GM12891 (cell line): ENCODE measurements at regions not wholly inside any gene's neighbourhood (a gene's known extent, or its start where the extent isn't known, plus 50 kb on each side); places are given as distances from the start of the nearest gene placed in this dataset.
"Not testable (repeated sequence)": the region's sequence is repeated elsewhere in the genome, so short reads cannot be mapped to it uniquely, and the experiment has no call there.

ENCODE experiments used
- POLR2A ChIP-seq: IDR thresholded peaks from 2 replicates; pipeline ENCODE4 v1.6.1; 2011; ENCODE audit warnings: low read depth, low read length, control low read depth
- SPI1 ChIP-seq: IDR thresholded peaks from 2 replicates; pipeline ENCODE4 v1.6.1; 2011; ENCODE audit warnings: low read depth, low read length, control low read depth
- TAF1 ChIP-seq: IDR thresholded peaks from 2 replicates; pipeline ENCODE4 v1.6.1; 2011; ENCODE audit warnings: low read depth, low read length, control low read depth

- not testable (repeated sequence) for TF ChIP-seq SPI1, TAF1, POLR2A
Observed at GRCh38 chr20:26091921-26092320, 395.3 kb upstream of the ZNF337 start.
